Ishikawa (cell line): ENCODE measurements at regions not wholly inside any gene's neighbourhood (a gene's known extent, or its start where the extent isn't known, plus 50 kb on each side); places are given as distances from the start of the nearest gene placed in this dataset.

Experiments used
- EP300 ChIP-seq: IDR thresholded peaks from 2 replicates; pipeline ENCODE4 v1.6.1; 2012; ENCODE audit warnings: borderline replicate concordance
- RAD21 ChIP-seq: IDR thresholded peaks from 2 replicates; pipeline ENCODE4 v1.6.1; 2012; ENCODE audit warnings: low read depth
- TAF1 ChIP-seq: IDR thresholded peaks from 2 replicates; pipeline ENCODE4 v1.6.1; 2012; ENCODE audit warnings: low read depth, mild to moderate bottlenecking
- YY1 ChIP-seq: IDR thresholded peaks from 2 replicates; pipeline ENCODE4 v1.6.1; 2012; ENCODE audit warnings: low read depth
- TF ChIP-seq, protein P1 (sequence below): IDR thresholded peaks from 2 replicates; pipeline ENCODE4 v1.6.1; 2012
- TF ChIP-seq, protein P2 (sequence below): IDR thresholded peaks from 2 replicates; pipeline ENCODE4 v1.6.1; 2012; ENCODE audit warnings: low read depth, mild to moderate bottlenecking
- TF ChIP-seq, protein P3 (sequence below): IDR thresholded peaks from 2 replicates; pipeline ENCODE4 v1.6.1; 2012

DNA sequence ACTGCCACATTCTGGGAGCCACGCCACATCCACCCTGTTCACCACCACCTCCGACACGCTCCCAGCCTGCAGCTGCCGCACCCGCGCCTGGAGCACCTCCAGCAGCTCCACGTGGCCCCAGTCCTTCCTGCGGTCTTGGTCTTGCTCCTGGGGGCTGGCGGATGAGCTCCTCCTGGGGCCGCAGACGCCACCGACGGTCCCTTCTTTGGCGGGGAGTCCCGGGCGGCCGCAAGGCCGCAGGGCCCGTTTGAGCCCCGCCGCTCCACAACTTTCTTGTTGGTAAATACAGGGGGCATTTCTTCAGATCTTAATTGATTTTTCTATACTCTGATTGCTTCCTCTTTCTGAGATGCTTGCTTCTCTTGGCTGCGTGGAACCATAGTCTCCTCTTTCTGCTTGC, 75.3 kb upstream of the MED13 start:
- TF ChIP-seq RAD21 (no peak), EP300 (no peak), YY1 (no peak), TAF1 (no peak)
- TF ChIP-seq, protein P1, sequence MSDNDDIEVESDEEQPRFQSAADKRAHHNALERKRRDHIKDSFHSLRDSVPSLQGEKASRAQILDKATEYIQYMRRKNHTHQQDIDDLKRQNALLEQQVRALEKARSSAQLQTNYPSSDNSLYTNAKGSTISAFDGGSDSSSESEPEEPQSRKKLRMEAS, result no peak
- TF ChIP-seq, protein P2, sequence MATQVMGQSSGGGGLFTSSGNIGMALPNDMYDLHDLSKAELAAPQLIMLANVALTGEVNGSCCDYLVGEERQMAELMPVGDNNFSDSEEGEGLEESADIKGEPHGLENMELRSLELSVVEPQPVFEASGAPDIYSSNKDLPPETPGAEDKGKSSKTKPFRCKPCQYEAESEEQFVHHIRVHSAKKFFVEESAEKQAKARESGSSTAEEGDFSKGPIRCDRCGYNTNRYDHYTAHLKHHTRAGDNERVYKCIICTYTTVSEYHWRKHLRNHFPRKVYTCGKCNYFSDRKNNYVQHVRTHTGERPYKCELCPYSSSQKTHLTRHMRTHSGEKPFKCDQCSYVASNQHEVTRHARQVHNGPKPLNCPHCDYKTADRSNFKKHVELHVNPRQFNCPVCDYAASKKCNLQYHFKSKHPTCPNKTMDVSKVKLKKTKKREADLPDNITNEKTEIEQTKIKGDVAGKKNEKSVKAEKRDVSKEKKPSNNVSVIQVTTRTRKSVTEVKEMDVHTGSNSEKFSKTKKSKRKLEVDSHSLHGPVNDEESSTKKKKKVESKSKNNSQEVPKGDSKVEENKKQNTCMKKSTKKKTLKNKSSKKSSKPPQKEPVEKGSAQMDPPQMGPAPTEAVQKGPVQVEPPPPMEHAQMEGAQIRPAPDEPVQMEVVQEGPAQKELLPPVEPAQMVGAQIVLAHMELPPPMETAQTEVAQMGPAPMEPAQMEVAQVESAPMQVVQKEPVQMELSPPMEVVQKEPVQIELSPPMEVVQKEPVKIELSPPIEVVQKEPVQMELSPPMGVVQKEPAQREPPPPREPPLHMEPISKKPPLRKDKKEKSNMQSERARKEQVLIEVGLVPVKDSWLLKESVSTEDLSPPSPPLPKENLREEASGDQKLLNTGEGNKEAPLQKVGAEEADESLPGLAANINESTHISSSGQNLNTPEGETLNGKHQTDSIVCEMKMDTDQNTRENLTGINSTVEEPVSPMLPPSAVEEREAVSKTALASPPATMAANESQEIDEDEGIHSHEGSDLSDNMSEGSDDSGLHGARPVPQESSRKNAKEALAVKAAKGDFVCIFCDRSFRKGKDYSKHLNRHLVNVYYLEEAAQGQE, result no peak
- TF ChIP-seq, protein P3, sequence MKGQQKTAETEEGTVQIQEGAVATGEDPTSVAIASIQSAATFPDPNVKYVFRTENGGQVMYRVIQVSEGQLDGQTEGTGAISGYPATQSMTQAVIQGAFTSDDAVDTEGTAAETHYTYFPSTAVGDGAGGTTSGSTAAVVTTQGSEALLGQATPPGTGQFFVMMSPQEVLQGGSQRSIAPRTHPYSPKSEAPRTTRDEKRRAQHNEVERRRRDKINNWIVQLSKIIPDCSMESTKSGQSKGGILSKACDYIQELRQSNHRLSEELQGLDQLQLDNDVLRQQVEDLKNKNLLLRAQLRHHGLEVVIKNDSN, result no peak
